GM13977 (cell line): ENCODE measurements at regions not wholly inside any gene's neighbourhood (a gene's known extent, or its start where the extent isn't known, plus 50 kb on each side); places are given as distances from the start of the nearest gene placed in this dataset.
"Not testable (repeated sequence)": the region's sequence is repeated elsewhere in the genome, so short reads cannot be mapped to it uniquely, and the experiment has no call there.

Source experiments
- DNase-seq: peaks from one replicate; pipeline ENCODE4 v3.0.0; 2012; ENCODE audit warnings: low spot score
- CTCF ChIP-seq: IDR thresholded peaks from 2 replicates; pipeline ENCODE4 v1.5.1; 2012; ENCODE audit warnings: mild to moderate bottlenecking, control low read depth; ENCODE audit not compliant: insufficient read depth; ENCODE audit errors: extremely low read depth, missing control alignments
- in situ Hi-C: fragments of 300-500 bp; cut with MboI; formaldehyde crosslinking; loops from one replicate; pipeline ENCODE4 v1.12.0; 2022; ENCODE audit warnings: low sequenced_read_pairs, low pct_unique_long_range_greater_than_20kb, mixed read lengths, inconsistent platforms; ENCODE audit not compliant: unreplicated experiment

- in situ Hi-C loops: no loop called here
- no peak for DNase-seq
- no peak for TF ChIP-seq CTCF
Observed at GRCh38 chr4:183812567-183812966, 92.5 kb upstream of the STOX2 start.

- no peak for DNase-seq
- TF ChIP-seq CTCF: no peak
- in situ Hi-C loops: no loop called here
Observed at GRCh38 chr4:183814461-183814860, 90.6 kb upstream of the STOX2 start.

DNA sequence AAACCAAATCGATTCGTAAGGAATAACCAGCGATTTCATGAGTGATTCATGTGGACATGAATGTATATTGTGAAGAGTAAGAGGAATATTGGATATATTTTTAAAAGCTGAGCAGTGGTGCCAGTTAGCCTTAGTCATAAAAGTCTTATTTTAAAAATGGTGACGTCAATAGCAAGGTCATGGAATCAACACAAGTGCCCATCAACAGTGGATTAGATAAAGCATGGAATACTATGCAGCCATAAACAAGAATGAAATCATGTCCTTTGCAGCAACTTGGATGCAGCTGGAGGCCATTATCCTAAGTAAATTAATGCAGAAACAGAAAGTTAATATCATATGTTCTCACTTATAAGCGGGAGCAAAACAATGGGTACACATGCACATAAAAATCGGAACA is 89.0 kb upstream of the STOX2 start:
- DNase-seq: no peak
- in situ Hi-C loops: no loop called here
- no peak for TF ChIP-seq CTCF

DNA sequence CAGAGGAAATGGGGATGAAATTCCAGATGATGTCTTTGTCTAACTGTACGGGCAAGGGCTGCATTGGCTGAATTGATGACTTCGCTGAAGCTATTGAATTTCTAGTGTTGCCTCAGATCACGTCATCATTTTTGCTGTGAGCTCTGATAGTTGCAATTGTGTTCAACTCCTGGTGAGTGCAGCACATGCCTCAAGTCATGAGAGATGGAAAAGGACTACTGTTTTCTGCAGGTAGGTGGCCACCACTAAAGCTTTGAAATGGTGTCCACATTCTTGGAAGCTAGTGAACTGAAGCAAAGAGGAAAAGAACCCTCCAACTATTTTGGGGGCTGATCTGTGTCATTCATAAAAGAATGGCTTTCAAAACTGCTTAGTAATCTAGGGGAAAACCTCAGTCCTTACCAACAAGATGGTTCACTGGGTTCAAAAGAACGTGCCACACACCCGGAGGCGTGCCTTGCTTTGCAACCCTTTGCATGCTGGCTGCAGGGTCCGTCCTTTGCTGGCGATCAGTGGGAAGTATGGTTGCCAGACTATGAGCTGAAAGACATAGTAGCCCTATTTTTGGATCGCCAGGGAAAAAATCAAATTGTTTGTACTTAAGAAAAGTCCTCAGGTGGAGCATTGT is 88.1 kb upstream of the STOX2 start:
- TF ChIP-seq CTCF: no peak
- in situ Hi-C loops: no loop called here
- DNase-seq: no peak

GRCh38 chr4:183818591-183818990 is 86.5 kb upstream of the STOX2 start:
- DNase-seq, in situ Hi-C loops: not testable (repeated sequence)

- in situ Hi-C loops: no loop called here
- no peak for DNase-seq
- no peak for TF ChIP-seq CTCF
Observed at GRCh38 chr4:183821076-183821853, 83.8 kb upstream of the STOX2 start.

DNA sequence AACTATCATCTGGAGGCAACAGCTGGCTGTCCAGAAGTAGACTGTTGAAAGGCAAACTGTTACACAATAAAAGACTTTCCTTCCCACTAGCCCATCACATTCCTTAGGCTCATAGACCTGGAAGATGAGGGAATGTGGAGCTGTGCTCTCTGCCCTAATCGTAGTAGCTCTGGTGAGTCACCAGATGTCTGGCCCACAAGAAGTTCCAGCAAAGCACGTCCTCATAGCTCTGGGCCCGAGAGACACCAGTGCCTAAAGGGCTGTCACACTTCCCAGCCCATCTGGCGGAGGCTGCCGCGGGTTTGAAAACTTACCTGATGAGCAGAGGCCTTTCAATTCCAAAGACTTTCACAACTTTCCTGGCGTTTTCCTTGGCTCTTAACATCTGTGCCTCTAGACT is 81.7 kb upstream of the STOX2 start:
- in situ Hi-C loops: no loop called here
- no peak for DNase-seq
- no peak for TF ChIP-seq CTCF
